MCF 10A (cell line): ENCODE measurements at regions not wholly inside any gene's neighbourhood (a gene's known extent, or its start where the extent isn't known, plus 50 kb on each side); places are given as distances from the start of the nearest gene placed in this dataset.

Experiments
- BruUV-seq: library from RNA; stranded (reverse); fragments of 400-500 nt; replicated peaks from 2 replicates; lab custom pipeline; 2021; lab: Mats Ljungman, UMichigan
- CTCF ChIA-PET: fragments of 300-600 bp; sonication (Branson Sonifier 250); formaldehyde crosslinking; extraction: SDS; loops from one replicate; lab custom pipeline; 2021; ENCODE audit warnings: antibody characterized with exemption, inconsistent platforms; lab: Yijun Ruan, JAX
- POLR2A ChIA-PET: fragments of 300-600, 350-650 bp; sonication (Branson Sonifier 250); formaldehyde crosslinking; extraction: SDS; loops from one replicate; lab custom pipeline; 2020; ENCODE audit warnings: antibody characterized with exemption, inconsistent platforms; lab: Yijun Ruan, JAX
- DNase-seq: peaks from one replicate; pipeline ENCODE4 v3.0.0-alpha.2; 2018; ENCODE audit not compliant: unreplicated experiment
- H3K27ac Mint-ChIP-seq: one replicate; pipeline ENCODE4 v1.8.0; 2022; ENCODE audit warnings: mild to moderate bottlenecking, low read depth, mixed read lengths; ENCODE audit not compliant: unreplicated experiment
- H3K27me3 Mint-ChIP-seq: one replicate; pipeline ENCODE4 v1.8.0; 2022; ENCODE audit warnings: mixed read lengths; ENCODE audit not compliant: insufficient read depth, unreplicated experiment
- H3K36me3 Mint-ChIP-seq: one replicate; pipeline ENCODE4 v1.8.0; 2022; ENCODE audit warnings: mild to moderate bottlenecking, moderate library complexity, mixed read lengths; ENCODE audit not compliant: insufficient read depth, unreplicated experiment
- H3K4me1 Mint-ChIP-seq: one replicate; pipeline ENCODE4 v1.8.0; 2022; ENCODE audit warnings: mixed read lengths; ENCODE audit not compliant: insufficient read depth, unreplicated experiment
- H3K4me3 Mint-ChIP-seq: one replicate; pipeline ENCODE4 v1.8.0; 2022; ENCODE audit warnings: mild to moderate bottlenecking, moderate library complexity, mixed read lengths; ENCODE audit not compliant: unreplicated experiment
- H3K9me3 Mint-ChIP-seq: one replicate; pipeline ENCODE4 v1.8.0; 2022; ENCODE audit warnings: mixed read lengths; ENCODE audit not compliant: unreplicated experiment
- CTCF ChIP-seq: fragments of 200-600 bp; IDR thresholded peaks from one replicate; pipeline ENCODE4 v1.8.0; 2022; ENCODE audit warnings: antibody characterized with exemption, mild to moderate bottlenecking; ENCODE audit not compliant: unreplicated experiment
- intact Hi-C: fragments of 100-400 bp; cut with micrococcal nuclease; formaldehyde crosslinking; loops from 2 replicates; pipeline ENCODE4 v1.14.1; 2022

- Mint-ChIP-seq H3K27ac (no peak overlapping the region), H3K4me1 (peaks cover 7% of the 10 kb centered on the region), H3K36me3 (no peaks in the 10 kb centered on the region), H3K9me3 (peaks cover 5% of the 10 kb centered on the region), H3K4me3 (no peak overlapping the region), H3K27me3 (no peaks in the 10 kb centered on the region)
- ChIA-PET CTCF (no interaction called here), POLR2A (no interaction called here)
- TF ChIP-seq CTCF = no peak
- intact Hi-C loops = no loop called here
- no TSS peak for BruUV-seq
- DNase-seq = no peak
These were observed 502.1 kb upstream of the SLC10A2 start for GRCh38 chr13:103568314-103568713.

GRCh38 chr13:103557878-103558277 lies 491.7 kb upstream of the SLC10A2 start:
- Mint-ChIP-seq H3K9me3 (no peaks in the 10 kb centered on the region), H3K36me3 (no peaks in the 10 kb centered on the region), H3K27ac (no peak overlapping the region), H3K4me3 (no peak overlapping the region), H3K27me3 (no peaks in the 10 kb centered on the region), H3K4me1 (no peaks in the 10 kb centered on the region)
- CTCF ChIA-PET = no interaction called here
- no peak for DNase-seq
- intact Hi-C loops = no loop called here
- BruUV-seq = no TSS peak
- POLR2A ChIA-PET = interaction anchor here (0.6 kb wide), 1 partner anchor 38 kb away, joined by 3 read pairs; no protein-coding TSS in a partner anchor
- TF ChIP-seq CTCF = no peak

GRCh38 chr13:103556681-103557080 lies 490.5 kb upstream of the SLC10A2 start:
- intact Hi-C loops = no loop called here
- CTCF ChIA-PET = no interaction called here
- no peaks in the 10 kb centered on the region for H3K36me3 Mint-ChIP-seq
- no peaks in the 10 kb centered on the region for H3K9me3 Mint-ChIP-seq
- POLR2A ChIA-PET = no interaction called here
- DNase-seq = no peak
- H3K4me3 Mint-ChIP-seq = no peak overlapping the region
- BruUV-seq = no TSS peak
- H3K27me3 Mint-ChIP-seq = no peaks in the 10 kb centered on the region
- H3K27ac Mint-ChIP-seq = no peak overlapping the region
- no peak for TF ChIP-seq CTCF
- H3K4me1 Mint-ChIP-seq = no peaks in the 10 kb centered on the region

GRCh38 chr13:103547914-103548313 lies 481.7 kb upstream of the SLC10A2 start:
- intact Hi-C loops = no loop called here
- peak overlapping the region; percentile 14 for H3K27ac Mint-ChIP-seq
- TF ChIP-seq CTCF = no peak
- no peak for DNase-seq
- H3K4me3 Mint-ChIP-seq = no peak overlapping the region
- H3K4me1 Mint-ChIP-seq = peaks cover 6% of the 10 kb centered on the region
- H3K36me3 Mint-ChIP-seq = no peaks in the 10 kb centered on the region
- peaks cover 38% of the 10 kb centered on the region for H3K9me3 Mint-ChIP-seq
- ChIA-PET CTCF (no interaction called here), POLR2A (interaction anchor here (0.6 kb wide), 1 partner anchor 66 kb away, joined by 3 read pairs; no protein-coding TSS in a partner anchor)
- H3K27me3 Mint-ChIP-seq = no peaks in the 10 kb centered on the region
- no TSS peak for BruUV-seq
